Stimulated activated naive CD4-positive, alpha-beta T cell (primary cell): ENCODE measurements at regions not wholly inside any gene's neighbourhood (a gene's known extent, or its start where the extent isn't known, plus 50 kb on each side); places are given as distances from the start of the nearest gene placed in this dataset.
"Not testable (repeated sequence)": the region's sequence is repeated elsewhere in the genome, so short reads cannot be mapped to it uniquely, and the experiment has no call there.

Source experiments
- DNase-seq, 6 experiments: peaks; one replicate each; lab custom pipeline; 2025; lab: John Stamatoyannopoulos, UW

- no peak for DNase-seq
Observed at GRCh38 chr6:144922120-144922722, 637.1 kb downstream of the UTRN start.

DNA sequence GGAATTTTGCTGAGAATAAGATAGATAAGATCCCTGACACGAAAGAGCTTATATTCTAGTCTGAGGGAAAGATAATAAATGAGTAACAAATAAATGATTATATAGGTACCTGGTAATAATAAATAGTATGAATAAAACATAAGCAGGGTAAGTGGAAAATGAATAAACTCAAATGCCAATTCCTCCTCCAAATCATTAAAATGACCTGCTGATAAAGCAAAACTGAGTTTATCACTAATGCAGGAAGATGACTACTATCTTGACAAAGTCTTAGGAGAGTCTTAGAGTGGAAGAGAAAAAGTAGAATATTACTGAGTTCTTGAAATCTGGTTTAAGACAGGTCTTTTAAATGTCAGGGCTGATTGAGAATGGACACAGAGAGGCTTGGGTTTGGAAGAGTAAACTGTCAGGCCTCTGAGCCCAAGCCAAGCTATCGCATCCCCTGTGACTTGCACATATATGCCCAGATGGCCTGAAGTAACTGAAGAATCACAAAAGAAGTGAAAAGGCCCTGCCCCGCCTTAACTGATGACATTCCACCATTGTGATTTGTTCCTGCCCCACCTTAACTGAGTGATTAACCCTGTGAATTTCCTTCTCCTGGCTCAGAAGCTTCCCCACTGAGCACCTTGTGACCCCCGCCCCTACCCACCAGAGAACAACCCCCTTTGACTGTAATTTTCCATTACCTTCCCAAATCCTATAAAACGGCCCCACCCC lies 637.8 kb downstream of the UTRN start:
- not testable (repeated sequence) for DNase-seq

DNA sequence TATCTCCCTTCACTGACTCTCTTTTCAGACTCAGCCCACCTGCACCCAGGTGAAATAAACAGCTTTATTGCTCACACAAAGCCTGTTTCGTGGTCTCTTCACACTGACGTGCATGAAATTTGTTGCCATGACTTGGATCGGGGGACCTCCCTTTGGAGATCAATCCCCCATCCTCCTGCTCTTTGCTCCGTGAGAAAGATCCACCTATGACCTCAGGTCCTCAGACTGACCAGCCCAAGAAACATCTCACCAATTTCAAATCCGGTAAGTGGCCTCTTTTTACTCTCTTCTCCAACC lies 638.3 kb downstream of the UTRN start:
- DNase-seq = not testable (repeated sequence)

DNA sequence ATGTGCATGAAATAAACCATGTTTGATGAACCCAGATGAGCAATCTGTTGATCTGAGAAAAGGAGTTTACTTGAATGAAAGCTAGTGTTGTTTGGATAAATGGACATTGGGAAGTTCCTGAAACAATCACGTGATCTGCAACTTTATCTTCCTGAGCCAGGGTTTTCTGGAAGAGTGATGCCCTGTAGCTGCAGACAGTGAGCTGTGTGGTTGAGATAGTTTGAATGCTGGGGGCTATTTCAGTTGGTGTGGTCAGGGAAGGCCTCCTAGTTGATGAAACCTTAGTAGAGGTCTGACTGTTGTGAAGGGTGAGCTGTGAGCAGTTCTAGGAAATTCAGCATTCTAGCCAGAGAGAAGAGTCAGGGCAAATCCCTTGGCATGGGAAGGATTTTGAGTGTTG lies 643.7 kb downstream of the UTRN start:
- no peak for DNase-seq

DNA sequence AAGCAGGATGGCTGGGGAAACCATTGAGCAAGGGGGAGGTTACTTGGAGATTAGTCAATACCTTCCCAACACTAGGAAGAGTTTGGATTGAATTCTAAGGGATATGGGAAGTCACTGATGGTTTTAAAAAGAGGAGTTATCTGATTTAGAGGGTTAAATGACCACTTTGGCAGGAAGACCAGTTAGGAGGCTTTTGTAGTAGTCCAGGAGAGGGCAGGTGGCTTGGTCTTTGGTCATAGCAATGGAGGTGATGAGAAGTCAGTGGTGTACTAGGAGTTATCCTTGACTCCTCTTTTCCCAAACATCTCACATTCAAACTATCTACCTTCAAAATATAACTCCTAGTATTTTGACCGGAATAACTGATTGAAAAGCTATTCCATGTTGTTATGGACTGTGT lies 644.1 kb downstream of the UTRN start:
- no peak for DNase-seq

- peak in 3 of 6 experiments; percentile 1 to 22 (median 13) for DNase-seq
Observed at GRCh38 chr6:144931172-144932035, 646.3 kb downstream of the UTRN start.

DNA sequence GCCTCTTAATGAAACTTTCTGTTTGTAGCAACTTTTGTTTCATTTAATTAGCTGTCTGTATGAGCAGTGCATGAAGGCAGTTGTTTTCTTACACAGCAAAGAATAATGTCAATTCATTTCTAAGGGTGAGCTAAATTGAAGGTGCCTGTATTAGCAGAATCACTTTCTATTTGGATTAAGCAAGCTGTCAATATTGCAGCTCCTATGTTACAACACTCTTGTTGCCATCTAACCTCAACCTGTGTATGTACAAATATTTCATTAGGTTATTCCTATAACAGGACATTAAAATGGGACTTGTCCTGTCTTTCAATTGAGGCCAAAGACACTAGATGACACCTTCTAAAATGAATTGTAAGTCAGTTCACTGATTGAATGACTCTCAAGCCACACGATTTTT lies 647.5 kb downstream of the UTRN start:
- no peak for DNase-seq

- DNase-seq = no peak
Observed at GRCh38 chr6:144935181-144935580, 650.0 kb downstream of the UTRN start.

DNA sequence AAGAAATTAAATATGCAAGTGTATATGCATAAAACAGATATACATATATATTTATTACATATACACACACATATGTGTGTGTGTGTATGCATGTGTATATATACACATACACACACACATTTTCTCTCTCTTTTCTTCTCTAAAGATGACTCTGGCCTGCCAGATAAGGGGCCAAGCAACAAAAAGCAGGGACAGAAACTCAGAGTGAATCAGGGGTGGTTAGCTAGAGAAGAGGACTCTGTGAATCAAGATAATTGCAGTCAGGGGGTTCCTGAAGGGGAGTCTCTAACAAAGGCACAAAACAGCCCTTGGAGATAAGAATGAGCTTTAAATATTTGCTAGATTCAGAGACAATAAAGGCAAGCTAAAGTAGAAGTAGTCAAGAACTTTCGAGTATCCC lies 650.5 kb downstream of the UTRN start:
- no peak for DNase-seq

DNA sequence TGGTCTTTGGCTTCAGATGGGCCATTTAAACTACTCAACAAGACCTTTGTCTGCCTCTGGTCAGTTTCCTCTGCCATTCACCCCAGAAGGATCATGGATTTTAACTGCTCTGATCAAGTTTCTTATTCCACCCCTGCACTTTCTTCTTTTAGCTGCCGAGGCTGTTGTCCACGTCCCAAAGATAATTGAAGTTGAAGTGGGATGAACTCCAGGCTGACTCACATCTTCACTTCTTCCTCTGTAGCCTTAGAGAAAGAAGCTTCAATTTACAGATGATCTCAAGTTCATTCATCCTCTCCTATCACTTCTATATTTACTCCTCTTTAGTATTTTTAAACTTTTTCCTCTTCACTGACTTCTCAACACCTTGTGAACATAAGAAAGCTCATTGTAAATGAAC lies 651.6 kb downstream of the UTRN start:
- DNase-seq = no peak

DNA sequence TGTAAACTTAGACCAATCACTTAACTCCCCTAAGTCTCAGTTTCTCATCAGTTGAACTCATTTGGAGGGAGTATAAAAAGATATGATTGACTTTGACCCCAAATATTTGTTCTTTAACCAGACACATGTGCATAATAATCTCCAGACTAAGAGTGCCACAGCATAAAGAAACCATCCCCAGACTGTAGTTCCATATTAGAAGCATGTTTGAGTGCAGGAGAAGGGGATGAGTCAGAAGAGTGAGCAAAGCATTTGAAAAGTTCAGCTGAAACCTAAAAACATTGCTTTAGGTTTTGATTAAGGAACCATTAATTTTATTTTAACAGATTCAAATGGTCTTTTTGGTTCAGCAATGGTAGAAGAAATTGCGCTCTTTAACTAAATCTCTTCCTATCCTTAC lies 654.8 kb downstream of the UTRN start:
- DNase-seq = no peak

GRCh38 chr6:144944106-144944505 lies 659.0 kb downstream of the UTRN start:
- DNase-seq = no peak

- no peak for DNase-seq
Observed at GRCh38 chr6:144947398-144947976, 662.4 kb downstream of the UTRN start.

DNA sequence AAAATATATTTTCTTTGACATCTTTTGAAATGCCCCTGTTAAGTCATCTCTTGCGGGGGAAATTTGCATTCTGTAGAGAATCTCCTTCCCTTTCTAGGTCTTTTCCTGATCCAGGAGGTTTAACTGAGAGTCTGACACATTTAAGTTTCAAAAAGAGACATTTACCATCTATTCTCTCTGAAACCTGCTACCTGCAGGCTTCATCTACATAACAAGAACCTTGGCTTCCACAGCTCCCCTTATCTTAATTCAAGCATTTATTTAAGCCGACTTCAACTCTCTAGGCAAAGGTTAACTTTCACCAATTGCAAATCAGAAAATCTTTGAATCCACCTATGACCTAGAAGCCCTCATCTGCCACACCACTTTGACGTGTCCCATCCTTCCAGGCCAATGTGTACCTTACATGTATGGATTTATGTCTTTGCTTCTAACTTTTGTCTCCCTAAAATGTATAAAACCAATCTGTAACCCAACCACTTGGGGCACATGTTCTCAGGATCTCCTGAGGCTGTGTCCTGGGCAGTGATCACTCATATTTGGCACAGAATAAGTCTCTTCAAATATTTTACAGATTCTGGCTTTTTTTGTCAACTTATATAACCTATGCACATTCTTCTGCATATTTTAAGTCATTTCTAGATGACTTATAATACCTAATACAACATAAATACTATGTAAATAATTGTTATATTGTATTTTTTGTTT lies 666.7 kb downstream of the UTRN start:
- no peak for DNase-seq

DNA sequence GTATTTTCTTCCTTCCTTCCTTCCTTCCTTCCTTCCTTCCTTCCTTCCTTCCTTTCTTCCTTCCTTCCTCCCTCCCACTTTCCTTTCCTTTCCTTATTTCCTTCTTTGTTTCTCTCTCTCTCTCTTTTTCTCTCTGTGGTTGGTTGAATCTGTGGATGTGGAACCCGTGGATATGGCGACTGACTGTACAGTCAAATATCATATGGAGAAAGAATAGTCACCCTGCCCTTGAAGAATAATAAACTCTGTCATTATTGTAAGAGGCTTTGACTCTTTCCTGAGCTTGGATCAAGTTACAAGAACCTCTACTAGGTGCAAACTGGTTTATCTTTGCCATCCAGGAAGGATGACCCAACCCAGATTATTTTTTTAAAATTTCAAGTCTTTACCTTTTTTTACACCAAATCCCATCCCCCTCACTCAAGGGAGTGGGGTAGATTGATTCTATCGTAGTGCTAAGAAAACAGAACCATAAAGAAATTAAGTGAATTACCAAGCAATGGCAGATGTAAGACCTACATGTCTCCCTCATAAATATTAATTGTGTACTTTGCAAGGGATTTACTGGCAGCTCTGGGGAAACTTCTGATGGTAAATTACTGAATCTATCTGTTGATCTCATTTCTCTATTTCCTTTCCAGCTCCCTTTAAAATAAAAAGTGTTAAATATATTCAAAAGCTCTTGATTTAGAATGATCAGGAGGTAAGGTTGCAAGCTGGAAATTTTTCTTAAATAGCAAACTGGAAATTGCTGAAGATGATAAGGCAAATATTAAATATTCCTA lies 667.5 kb downstream of the UTRN start:
- DNase-seq = no peak

DNA sequence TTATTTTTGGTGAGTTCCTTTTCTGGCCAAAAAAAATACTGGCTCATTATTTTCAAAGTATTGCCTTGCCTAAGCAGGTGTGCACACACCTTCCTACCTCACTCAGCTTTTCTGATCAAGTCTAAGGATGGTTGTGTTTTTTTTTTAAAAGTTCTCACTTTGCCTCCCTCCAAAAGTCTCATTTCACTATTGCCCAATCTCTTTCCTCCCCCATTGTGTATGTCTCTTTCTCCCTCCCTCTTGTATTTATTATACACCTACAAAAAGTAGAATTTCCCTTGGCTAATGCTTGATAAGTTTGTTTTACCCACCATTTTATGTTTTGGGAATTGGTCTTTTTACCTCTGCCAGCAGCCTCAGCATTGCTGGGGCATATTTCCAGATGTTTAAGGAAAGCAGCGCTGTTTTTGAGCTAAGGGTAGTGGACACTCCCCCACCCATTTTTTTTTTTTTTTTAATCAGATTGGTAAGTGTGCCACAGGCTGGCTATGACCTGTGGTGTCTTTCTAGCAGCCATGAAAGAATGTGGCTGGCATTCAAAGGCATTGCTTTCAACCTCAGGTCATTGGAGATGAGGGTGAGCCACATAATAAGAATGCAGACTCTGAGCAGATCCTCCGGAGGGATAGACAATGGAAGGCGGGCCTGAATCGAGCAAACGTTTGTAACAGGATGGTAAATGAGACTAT lies 668.6 kb downstream of the UTRN start:
- no peak for DNase-seq

GRCh38 chr6:144954241-144954556 lies 669.1 kb downstream of the UTRN start:
- DNase-seq = no peak

DNA sequence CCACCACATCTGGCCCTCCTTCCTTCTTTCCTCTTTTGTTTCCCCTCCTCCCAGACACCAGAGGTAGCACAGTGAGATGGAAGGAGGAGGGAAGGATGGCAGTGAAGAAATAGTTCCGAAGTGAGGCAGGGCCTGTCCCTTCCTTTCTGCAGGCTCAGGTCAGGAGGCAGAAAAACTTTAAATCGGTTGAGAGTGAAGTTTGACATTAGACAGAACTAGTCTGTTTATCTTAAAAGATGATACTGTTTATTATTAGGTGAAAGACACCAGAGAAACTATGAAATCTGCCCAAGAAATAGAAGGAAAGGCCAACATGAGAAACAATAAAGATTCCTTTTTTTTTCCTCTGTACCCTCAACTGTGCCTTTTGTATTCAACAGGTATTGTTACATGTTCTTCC lies 670.3 kb downstream of the UTRN start:
- DNase-seq = no peak

- DNase-seq = no peak
Observed at GRCh38 chr6:144955859-144956258, 670.7 kb downstream of the UTRN start.

- not testable (repeated sequence) for DNase-seq
Observed at GRCh38 chr6:144956697-144957096, 671.6 kb downstream of the UTRN start.
